ENCODE measurements at regions not wholly inside any gene's neighbourhood (a gene's known extent, or its start where the extent isn't known, plus 50 kb on each side); places are given as distances from the start of the nearest gene placed in this dataset.

DNA sequence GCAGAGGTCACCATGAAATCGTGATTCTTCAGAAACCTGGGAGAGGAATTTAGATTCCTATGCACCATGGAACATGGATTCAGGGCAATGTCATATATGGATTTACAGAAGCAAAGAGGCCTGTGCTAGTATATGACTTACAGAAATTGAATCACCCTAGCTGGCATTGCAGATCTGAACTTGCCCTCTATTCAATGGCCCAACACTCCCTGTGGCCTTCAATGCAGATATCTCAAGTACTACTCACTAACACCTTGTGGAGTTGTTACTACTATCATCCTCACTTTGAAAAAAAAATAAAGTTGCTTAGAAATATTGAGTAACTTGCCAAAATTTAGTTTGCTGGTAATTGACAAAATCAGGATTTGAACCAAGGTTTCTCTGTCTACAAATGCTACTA lies 305.4 kb upstream of the SLITRK1 start:
- peaks cover 8% of the 10 kb centered on the region for H3K9me3 Mint-ChIP-seq (ENCODE audit: unreplicated experiment)
- H3K9me3 ChIP-seq (ENCODE audit: insufficient read depth, low read depth, low read length): no peaks in the 10 kb centered on the region
- H3K4me1 Mint-ChIP-seq (ENCODE audit: low read depth, unreplicated experiment): peaks cover 16% of the 10 kb centered on the region
- no peak for FAIRE-seq
- DNase-seq (ENCODE audit: low read depth): no peak
- H3K27me3 ChIP-seq (ENCODE audit: insufficient read depth, low read length): no peaks in the 10 kb centered on the region
- H3K36me3 ChIP-seq (ENCODE audit: insufficient read depth, low read length): no peaks in the 10 kb centered on the region
- TF ChIP-seq, protein P1, sequence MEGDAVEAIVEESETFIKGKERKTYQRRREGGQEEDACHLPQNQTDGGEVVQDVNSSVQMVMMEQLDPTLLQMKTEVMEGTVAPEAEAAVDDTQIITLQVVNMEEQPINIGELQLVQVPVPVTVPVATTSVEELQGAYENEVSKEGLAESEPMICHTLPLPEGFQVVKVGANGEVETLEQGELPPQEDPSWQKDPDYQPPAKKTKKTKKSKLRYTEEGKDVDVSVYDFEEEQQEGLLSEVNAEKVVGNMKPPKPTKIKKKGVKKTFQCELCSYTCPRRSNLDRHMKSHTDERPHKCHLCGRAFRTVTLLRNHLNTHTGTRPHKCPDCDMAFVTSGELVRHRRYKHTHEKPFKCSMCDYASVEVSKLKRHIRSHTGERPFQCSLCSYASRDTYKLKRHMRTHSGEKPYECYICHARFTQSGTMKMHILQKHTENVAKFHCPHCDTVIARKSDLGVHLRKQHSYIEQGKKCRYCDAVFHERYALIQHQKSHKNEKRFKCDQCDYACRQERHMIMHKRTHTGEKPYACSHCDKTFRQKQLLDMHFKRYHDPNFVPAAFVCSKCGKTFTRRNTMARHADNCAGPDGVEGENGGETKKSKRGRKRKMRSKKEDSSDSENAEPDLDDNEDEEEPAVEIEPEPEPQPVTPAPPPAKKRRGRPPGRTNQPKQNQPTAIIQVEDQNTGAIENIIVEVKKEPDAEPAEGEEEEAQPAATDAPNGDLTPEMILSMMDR (IDR thresholded peaks at IDR 0.05; ENCODE audit: insufficient read depth, low read depth, low read length): no peak
- no peaks in the 10 kb centered on the region for H3K36me3 Mint-ChIP-seq (ENCODE audit: low read depth, unreplicated experiment)
- H3K79me2 ChIP-seq (ENCODE audit: insufficient read depth, low read length): no peaks in the 10 kb centered on the region
- H3K4me2 ChIP-seq (ENCODE audit: low read length): no peak overlapping the region
- H3K9ac ChIP-seq (ENCODE audit: low read length): no peak overlapping the region
- H4K20me1 ChIP-seq (ENCODE audit: insufficient read depth, low read length): no peaks in the 10 kb centered on the region
- peaks cover 4% of the 10 kb centered on the region for H3K4me1 ChIP-seq (ENCODE audit: insufficient read depth, low read length)
- no peak overlapping the region for H3K27ac ChIP-seq (ENCODE audit: low read depth, low read length)
- no peak overlapping the region for H3K4me3 ChIP-seq (ENCODE audit: insufficient read depth, low read depth, low read length)
- H3K27ac Mint-ChIP-seq (ENCODE audit: unreplicated experiment): no peak overlapping the region
- no peaks in the 10 kb centered on the region for H3K27me3 Mint-ChIP-seq (ENCODE audit: low read depth, unreplicated experiment)
- no peak overlapping the region for H2AFZ ChIP-seq (ENCODE audit: low read depth, low read length)
- H3K4me3 Mint-ChIP-seq (ENCODE audit: unreplicated experiment): no peak overlapping the region

DNA sequence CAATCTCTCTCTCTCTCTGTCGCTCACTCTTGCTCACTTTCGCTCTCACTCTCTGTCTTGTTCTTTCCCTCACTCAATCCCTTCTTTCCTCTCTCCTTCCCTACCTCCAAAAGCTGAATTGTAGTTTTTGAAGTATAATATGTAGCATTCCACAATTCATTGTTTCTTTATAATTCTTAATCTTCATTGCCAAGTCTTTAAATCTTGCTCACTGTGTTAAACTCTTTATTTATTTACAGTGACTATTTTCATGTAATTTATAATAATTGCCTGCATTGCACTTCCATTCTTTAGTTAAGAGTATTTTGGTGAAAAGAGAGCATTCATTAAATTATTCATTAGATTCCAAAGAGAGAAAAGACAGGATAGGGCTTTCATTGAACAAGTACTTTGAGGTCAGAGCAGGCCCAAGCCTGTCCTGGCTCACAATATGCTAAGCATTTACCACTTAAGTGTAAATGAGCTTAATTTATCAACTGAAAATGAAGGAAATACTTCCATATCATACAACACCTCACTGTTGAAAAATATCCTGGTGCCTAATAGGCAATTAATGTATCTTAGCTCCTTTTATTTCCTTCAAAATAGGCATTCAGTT lies 257.4 kb upstream of the SLITRK1 start:
- Histone ChIP-seq H3K9ac (ENCODE audit: low read length) (no peak overlapping the region), H3K4me3 (ENCODE audit: insufficient read depth, low read depth, low read length) (no peak overlapping the region), H3K27ac (ENCODE audit: low read depth, low read length) (no peak overlapping the region), H3K4me2 (ENCODE audit: low read length) (no peak overlapping the region), H3K79me2 (ENCODE audit: insufficient read depth, low read length) (no peaks in the 10 kb centered on the region), H2AFZ (ENCODE audit: low read depth, low read length) (no peak overlapping the region), H3K9me3 (ENCODE audit: insufficient read depth, low read depth, low read length) (no peaks in the 10 kb centered on the region), H3K36me3 (ENCODE audit: insufficient read depth, low read length) (no peaks in the 10 kb centered on the region), H4K20me1 (ENCODE audit: insufficient read depth, low read length) (no peaks in the 10 kb centered on the region), H3K4me1 (ENCODE audit: insufficient read depth, low read length) (no peaks in the 10 kb centered on the region), H3K27me3 (ENCODE audit: insufficient read depth, low read length) (no peaks in the 10 kb centered on the region)
- H3K9me3 Mint-ChIP-seq (ENCODE audit: unreplicated experiment): no peaks in the 10 kb centered on the region
- FAIRE-seq (no peak), DNase-seq (ENCODE audit: low read depth) (no peak)
- no peak overlapping the region for H3K4me3 Mint-ChIP-seq (ENCODE audit: unreplicated experiment)
- peaks cover 11% of the 10 kb centered on the region for H3K4me1 Mint-ChIP-seq (ENCODE audit: low read depth, unreplicated experiment)
- H3K27me3 Mint-ChIP-seq (ENCODE audit: low read depth, unreplicated experiment): no peaks in the 10 kb centered on the region
- H3K36me3 Mint-ChIP-seq (ENCODE audit: low read depth, unreplicated experiment): no peaks in the 10 kb centered on the region
- TF ChIP-seq, protein P1 (IDR thresholded peaks at IDR 0.05; ENCODE audit: insufficient read depth, low read depth, low read length): no peak
- TF ChIP-seq EZH2 (IDR thresholded peaks at IDR 0.05; ENCODE audit: insufficient read depth, low read length): no peak
- H3K27ac Mint-ChIP-seq (ENCODE audit: unreplicated experiment): no peak overlapping the region

DNA sequence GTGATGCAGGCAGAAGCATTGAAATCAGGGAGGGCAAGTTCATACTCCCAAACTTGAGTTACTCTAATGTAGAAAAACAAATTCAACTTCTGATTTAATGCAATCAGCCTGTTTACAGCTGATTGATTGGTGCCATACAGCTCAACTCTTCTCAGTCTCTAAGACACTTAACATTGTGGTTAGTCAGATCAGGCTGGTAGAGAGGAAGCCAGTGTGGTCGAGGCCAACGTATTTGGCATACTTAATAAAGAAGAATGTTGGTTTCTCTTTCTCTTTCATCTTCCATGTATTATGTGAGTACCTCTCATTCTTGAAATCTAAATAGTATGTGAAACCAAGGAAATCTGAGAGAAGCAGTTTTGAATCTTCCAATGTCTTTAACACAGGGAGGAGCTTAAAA lies 255.0 kb upstream of the SLITRK1 start:
- Mint-ChIP-seq H3K4me3 (ENCODE audit: unreplicated experiment) (no peak overlapping the region), H3K4me1 (ENCODE audit: low read depth, unreplicated experiment) (peaks cover 11% of the 10 kb centered on the region), H3K27me3 (ENCODE audit: low read depth, unreplicated experiment) (no peaks in the 10 kb centered on the region), H3K27ac (ENCODE audit: unreplicated experiment) (peak overlapping the region; percentile 83), H3K36me3 (ENCODE audit: low read depth, unreplicated experiment) (no peaks in the 10 kb centered on the region), H3K9me3 (ENCODE audit: unreplicated experiment) (no peaks in the 10 kb centered on the region)
- peak overlapping the region; percentile 18 for H2AFZ ChIP-seq (ENCODE audit: low read depth, low read length)
- no peak overlapping the region for H3K9ac ChIP-seq (ENCODE audit: low read length)
- no peaks in the 10 kb centered on the region for H4K20me1 ChIP-seq (ENCODE audit: insufficient read depth, low read length)
- no peaks in the 10 kb centered on the region for H3K4me1 ChIP-seq (ENCODE audit: insufficient read depth, low read length)
- H3K4me2 ChIP-seq (ENCODE audit: low read length): peak overlapping the region; percentile 19
- no peaks in the 10 kb centered on the region for H3K36me3 ChIP-seq (ENCODE audit: insufficient read depth, low read length)
- TF ChIP-seq EZH2 (IDR thresholded peaks at IDR 0.05; ENCODE audit: insufficient read depth, low read length): no peak
- TF ChIP-seq, protein P1 (IDR thresholded peaks at IDR 0.05; ENCODE audit: insufficient read depth, low read depth, low read length): no peak
- H3K79me2 ChIP-seq (ENCODE audit: insufficient read depth, low read length): no peaks in the 10 kb centered on the region
- H3K9me3 ChIP-seq (ENCODE audit: insufficient read depth, low read depth, low read length): no peaks in the 10 kb centered on the region
- FAIRE-seq (no peak), DNase-seq (ENCODE audit: low read depth) (peak; percentile 37)
- H3K27ac ChIP-seq (ENCODE audit: low read depth, low read length): no peak overlapping the region
- no peak overlapping the region for H3K4me3 ChIP-seq (ENCODE audit: insufficient read depth, low read depth, low read length)
- no peaks in the 10 kb centered on the region for H3K27me3 ChIP-seq (ENCODE audit: insufficient read depth, low read length)

Data from astrocyte (in vitro differentiated cells and primary cell).